ENCODE measurements at regions not wholly inside any gene's neighbourhood (a gene's known extent, or its start where the extent isn't known, plus 50 kb on each side); places are given as distances from the start of the nearest gene placed in this dataset.

- WGBS (ENCODE audit: low lambda C conversion rate) = 96% methylated on average over 3 of the region's 3 CpGs
- Histone ChIP-seq H2AFZ (ENCODE audit: low read length) (no peak overlapping the region), H3K4me3 (replicated peaks in 1 of 3; ENCODE audit: insufficient read depth in 1 of 3, low read depth in 2 of 3, low read length in 3 of 3) (no peak overlapping the region), H3K4me2 (ENCODE audit: low read depth, low read length) (no peak overlapping the region), H3K27ac (ENCODE audit: extremely low read length, insufficient read depth, low read length) (no peak overlapping the region), H4K20me1 (ENCODE audit: insufficient read depth, low read length) (no peaks in the 10 kb centered on the region), H3K4me1 (ENCODE audit: insufficient read depth, low read length) (peaks cover 20% of the 10 kb centered on the region), H3K36me3 (replicated peaks in 1 of 2; ENCODE audit: control insufficient read depth in 1 of 2, insufficient read depth in 2 of 2, low read length in 2 of 2) (no peaks in the 10 kb centered on the region), H3K79me2 (ENCODE audit: insufficient read depth, low read length) (no peaks in the 10 kb centered on the region), H3K27me3 (ENCODE audit: control insufficient read depth in 1 of 2, insufficient read depth in 2 of 2, low read length in 2 of 2) (no peaks in the 10 kb centered on the region), H3K9me3 (ENCODE audit: low read length) (no peaks in the 10 kb centered on the region), H3K9ac (ENCODE audit: insufficient read depth, low read depth, low read length) (no peak overlapping the region)
- FAIRE-seq = no peak
- no TSS peak for BruUV-seq (replicated peaks)
- DNase-seq (ENCODE audit: low spot score) = no peak
- CTCF ChIA-PET (ENCODE audit: low intra/inter-chr PET ratio, low total read pairs) = no interaction called here
- no peak for ATAC-seq
- intact Hi-C loops (cut with micrococcal nuclease; ENCODE audit: unreplicated experiment) = no loop called here
- POLR2A ChIA-PET = no interaction called here
- TF ChIP-seq SMARCE1 (IDR thresholded peaks at IDR 0.05; ENCODE audit: borderline replicate concordance) = no peak
- in situ Hi-C loops (cut with HindIII; ENCODE audit: extremely low pct_ligation_motif_present, low pct_unique_long_range_greater_than_20kb) = no loop called here
Measured at GRCh38 chr1:234855851-234856250, 245.9 kb upstream of the IRF2BP2 start.

GRCh38 chr1:234854645-234855039 lies 244.7 kb upstream of the IRF2BP2 start:
- no peak for FAIRE-seq
- TF ChIP-seq FLYWCH1 (CRISPR knock-in tag; IDR thresholded peaks at IDR 0.05) (no peak), TCF12 (IDR thresholded peaks at IDR 0.05) (no peak), TCF12 (CRISPR knock-in tag; IDR thresholded peaks at IDR 0.05) (no peak), TRIM22 (IDR thresholded peaks at IDR 0.05) (no peak), ZNF557 (CRISPR knock-in tag; IDR thresholded peaks at IDR 0.05) (no peak), ZFP36L2 (CRISPR knock-in tag; IDR thresholded peaks at IDR 0.05) (no peak), GMEB2 (CRISPR knock-in tag; IDR thresholded peaks at IDR 0.05; ENCODE audit: low read depth) (no peak), ZBTB34 (CRISPR knock-in tag; IDR thresholded peaks at IDR 0.05) (no peak), MAFF (IDR thresholded peaks at IDR 0.05; ENCODE audit: low read depth, low read length) (no peak), REL (CRISPR knock-in tag; conservative IDR thresholded peaks at IDR 0.05) (no peak), ZKSCAN5 (CRISPR knock-in tag; IDR thresholded peaks at IDR 0.05) (no peak), FOXC1 (CRISPR knock-in tag; IDR thresholded peaks at IDR 0.05; ENCODE audit: borderline replicate concordance) (no peak), MYC (CRISPR knock-in tag; IDR thresholded peaks at IDR 0.05; ENCODE audit: borderline replicate concordance) (no peak), ZNF577 (CRISPR knock-in tag; IDR thresholded peaks at IDR 0.05; ENCODE audit: borderline replicate concordance, low read depth) (no peak), STAT5B (CRISPR knock-in tag; IDR thresholded peaks at IDR 0.05) (no peak), ZNF614 (CRISPR knock-in tag; IDR thresholded peaks at IDR 0.05; ENCODE audit: borderline replicate concordance) (no peak)

More at GRCh38 chr1:234854645-234855039, 244.7 kb upstream of the IRF2BP2 start:
- Histone ChIP-seq H3K79me2 (ENCODE audit: insufficient read depth, low read length) (no peaks in the 10 kb centered on the region), H3K36me3 (replicated peaks in 1 of 2; ENCODE audit: control insufficient read depth in 1 of 2, insufficient read depth in 2 of 2, low read length in 2 of 2) (no peaks in the 10 kb centered on the region), H3K4me1 (ENCODE audit: insufficient read depth, low read length) (peaks cover 19% of the 10 kb centered on the region), H3K4me3 (replicated peaks in 1 of 3; ENCODE audit: insufficient read depth in 1 of 3, low read depth in 2 of 3, low read length in 3 of 3) (no peak overlapping the region), H3K27me3 (ENCODE audit: control insufficient read depth in 1 of 2, insufficient read depth in 2 of 2, low read length in 2 of 2) (no peaks in the 10 kb centered on the region), H3K27ac (ENCODE audit: extremely low read length, insufficient read depth, low read length) (no peak overlapping the region), H3K9me3 (ENCODE audit: low read length) (no peaks in the 10 kb centered on the region), H3K9ac (ENCODE audit: insufficient read depth, low read depth, low read length) (no peak overlapping the region), H3K4me2 (ENCODE audit: low read depth, low read length) (no peak overlapping the region), H2AFZ (ENCODE audit: low read length) (no peak overlapping the region), H4K20me1 (ENCODE audit: insufficient read depth, low read length) (no peaks in the 10 kb centered on the region)
- DNase-seq (ENCODE audit: low spot score) = no peak
- intact Hi-C loops (cut with micrococcal nuclease; ENCODE audit: unreplicated experiment) (no loop called here), in situ Hi-C loops (cut with HindIII; ENCODE audit: extremely low pct_ligation_motif_present, low pct_unique_long_range_greater_than_20kb) (no loop called here)
- WGBS (ENCODE audit: low lambda C conversion rate) = 90% methylated on average over 1 of the region's 1 CpG
- ATAC-seq = no peak
- CTCF ChIA-PET (ENCODE audit: low intra/inter-chr PET ratio, low total read pairs) = no interaction called here
- BruUV-seq (replicated peaks) = no TSS peak
- POLR2A ChIA-PET = no interaction called here
